GM13976 (cell line): ENCODE measurements at regions not wholly inside any gene's neighbourhood (a gene's known extent, or its start where the extent isn't known, plus 50 kb on each side); places are given as distances from the start of the nearest gene placed in this dataset.

ENCODE experiments used
- DNase-seq: peaks from one replicate; pipeline ENCODE4 v3.0.0; 2012; ENCODE audit warnings: low spot score
- CTCF ChIP-seq: IDR thresholded peaks from 2 replicates; pipeline ENCODE4 v1.5.1; 2012; ENCODE audit warnings: borderline replicate concordance, mild to moderate bottlenecking; ENCODE audit not compliant: insufficient read depth; ENCODE audit errors: extremely low read depth, missing control alignments, control extremely low read depth
- in situ Hi-C: fragments of 300-500 bp; cut with MboI; formaldehyde crosslinking; loops from one replicate; pipeline ENCODE4 v1.12.0; 2022; ENCODE audit warnings: low sequenced_read_pairs, mixed read lengths, inconsistent platforms; ENCODE audit not compliant: unreplicated experiment

- no peak for TF ChIP-seq CTCF
- DNase-seq: no peak
- in situ Hi-C loops: no loop called here
Measured at GRCh38 chr10:27451054-27451453, 53.0 kb upstream of the RAB18 start.

- DNase-seq: no peak
- in situ Hi-C loops: no loop called here
- no peak for TF ChIP-seq CTCF
Measured at GRCh38 chr10:27450225-27450624, 53.9 kb upstream of the RAB18 start.

- DNase-seq: no peak
- TF ChIP-seq CTCF: no peak
- in situ Hi-C loops: loop anchor here (25.0 kb wide), 1 partner anchor 213 kb away; no protein-coding TSS in a partner anchor
Measured at GRCh38 chr10:27449571-27449970, 54.5 kb upstream of the RAB18 start.

- DNase-seq: no peak
- in situ Hi-C loops: loop anchor here (25.0 kb wide), 1 partner anchor 213 kb away; no protein-coding TSS in a partner anchor
- TF ChIP-seq CTCF: no peak
Measured at GRCh38 chr10:27448921-27449320, 55.2 kb upstream of the RAB18 start.

- TF ChIP-seq CTCF: no peak
- DNase-seq: no peak
- in situ Hi-C loops: loop anchor here (25.0 kb wide), 1 partner anchor 215 kb away; no protein-coding TSS in a partner anchor
Measured at GRCh38 chr10:27447540-27447939, 56.6 kb upstream of the RAB18 start.

- peak; percentile 8 for DNase-seq
- TF ChIP-seq CTCF: no peak
- in situ Hi-C loops: loop anchor here (25.0 kb wide), 1 partner anchor 216 kb away; no protein-coding TSS in a partner anchor
Measured at GRCh38 chr10:27446091-27446918, 57.8 kb upstream of the RAB18 start.

- DNase-seq: no peak
- in situ Hi-C loops: loop anchor here (25.0 kb wide), 1 partner anchor 217 kb away; no protein-coding TSS in a partner anchor
- no peak for TF ChIP-seq CTCF
Measured at GRCh38 chr10:27445070-27445469, 59.0 kb upstream of the RAB18 start.
